ENCODE measurements at regions not wholly inside any gene's neighbourhood (a gene's known extent, or its start where the extent isn't known, plus 50 kb on each side); places are given as distances from the start of the nearest gene placed in this dataset.

DNA sequence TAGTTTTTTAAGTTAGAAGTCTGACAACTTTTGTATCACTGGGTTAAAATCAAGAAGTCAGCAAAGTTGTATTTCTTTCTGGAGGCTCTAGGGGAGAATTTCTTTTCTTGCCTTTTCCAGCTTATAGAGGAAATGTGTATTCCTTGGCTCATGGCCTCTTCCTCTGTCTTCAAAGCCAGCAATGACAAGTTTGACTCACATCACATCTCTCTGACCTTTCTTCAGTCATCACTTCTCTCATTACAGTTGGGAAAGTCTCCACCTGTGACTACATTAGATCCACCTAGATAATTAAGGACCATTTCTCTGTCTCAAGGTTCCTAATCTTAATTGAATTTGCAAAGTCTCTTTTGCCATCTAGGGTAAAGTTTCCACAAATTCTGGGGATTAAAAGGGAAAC, 339.9 kb downstream of the TENT4A start:
- Histone ChIP-seq H3K4me3 (no peak overlapping the region), H3K9me3 (no peaks in the 10 kb centered on the region), H3K36me3 (no peaks in the 10 kb centered on the region), H3K27me3 (no peaks in the 10 kb centered on the region), H3K27ac (no peak overlapping the region), H3K4me1 (no peaks in the 10 kb centered on the region)
- no peak for DNase-seq (ENCODE audit: low spot score in 2 of 2)
- TF ChIP-seq, protein P1, sequence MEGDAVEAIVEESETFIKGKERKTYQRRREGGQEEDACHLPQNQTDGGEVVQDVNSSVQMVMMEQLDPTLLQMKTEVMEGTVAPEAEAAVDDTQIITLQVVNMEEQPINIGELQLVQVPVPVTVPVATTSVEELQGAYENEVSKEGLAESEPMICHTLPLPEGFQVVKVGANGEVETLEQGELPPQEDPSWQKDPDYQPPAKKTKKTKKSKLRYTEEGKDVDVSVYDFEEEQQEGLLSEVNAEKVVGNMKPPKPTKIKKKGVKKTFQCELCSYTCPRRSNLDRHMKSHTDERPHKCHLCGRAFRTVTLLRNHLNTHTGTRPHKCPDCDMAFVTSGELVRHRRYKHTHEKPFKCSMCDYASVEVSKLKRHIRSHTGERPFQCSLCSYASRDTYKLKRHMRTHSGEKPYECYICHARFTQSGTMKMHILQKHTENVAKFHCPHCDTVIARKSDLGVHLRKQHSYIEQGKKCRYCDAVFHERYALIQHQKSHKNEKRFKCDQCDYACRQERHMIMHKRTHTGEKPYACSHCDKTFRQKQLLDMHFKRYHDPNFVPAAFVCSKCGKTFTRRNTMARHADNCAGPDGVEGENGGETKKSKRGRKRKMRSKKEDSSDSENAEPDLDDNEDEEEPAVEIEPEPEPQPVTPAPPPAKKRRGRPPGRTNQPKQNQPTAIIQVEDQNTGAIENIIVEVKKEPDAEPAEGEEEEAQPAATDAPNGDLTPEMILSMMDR (IDR thresholded peaks at IDR 0.05) = no peak
- TF ChIP-seq POLR2AphosphoS5 (IDR thresholded peaks at IDR 0.05) (no peak), EP300 (IDR thresholded peaks at IDR 0.05) (no peak), POLR2A (IDR thresholded peaks at IDR 0.05) (no peak)

DNA sequence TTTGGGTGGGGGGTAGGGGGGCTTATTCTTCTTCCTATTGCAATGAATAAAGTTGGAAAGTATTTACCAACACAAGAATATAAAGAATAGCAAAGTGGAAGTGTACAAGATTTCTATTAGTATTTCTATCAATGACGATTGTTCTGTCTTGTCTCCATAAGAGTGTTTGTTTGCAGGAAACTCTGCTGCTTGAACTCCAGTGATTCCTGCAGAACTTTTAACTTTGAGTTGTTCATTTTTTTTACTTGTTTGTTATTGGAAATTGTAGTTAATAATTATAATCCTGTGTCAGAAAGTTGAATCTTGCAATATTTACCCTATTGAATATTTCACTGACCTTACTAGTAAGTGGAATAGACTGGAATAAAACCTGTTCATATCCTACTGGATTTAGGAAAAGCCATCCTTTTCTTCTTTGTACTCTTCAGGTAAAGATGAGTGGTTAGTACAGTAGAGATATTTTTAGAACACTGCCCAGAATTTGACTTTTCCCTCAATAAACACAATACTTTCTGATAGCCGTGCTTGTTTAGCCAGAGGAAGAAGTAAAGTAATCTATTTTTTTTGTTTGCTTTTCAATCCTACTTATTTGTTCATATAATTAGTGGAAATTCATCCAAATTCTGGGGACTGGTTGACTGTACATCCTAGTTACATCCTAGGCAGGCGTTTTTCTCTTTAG, 340.4 kb downstream of the TENT4A start:
- H3K4me1 ChIP-seq = no peaks in the 10 kb centered on the region
- no peak overlapping the region for H3K4me3 ChIP-seq
- H3K27me3 ChIP-seq = no peaks in the 10 kb centered on the region
- TF ChIP-seq EP300 (IDR thresholded peaks at IDR 0.05) = no peak
- TF ChIP-seq POLR2A (IDR thresholded peaks at IDR 0.05) = no peak
- no peak for TF ChIP-seq POLR2AphosphoS5 (IDR thresholded peaks at IDR 0.05)
- TF ChIP-seq, protein P1 (IDR thresholded peaks at IDR 0.05) = no peak
- no peak for DNase-seq (ENCODE audit: low spot score in 2 of 2)
- 81% methylated on average over 3 of the region's 3 CpGs for whole genome bisulfite sequencing
- no peaks in the 10 kb centered on the region for H3K36me3 ChIP-seq
- no peaks in the 10 kb centered on the region for H3K9me3 ChIP-seq
- H3K27ac ChIP-seq = no peak overlapping the region

DNA sequence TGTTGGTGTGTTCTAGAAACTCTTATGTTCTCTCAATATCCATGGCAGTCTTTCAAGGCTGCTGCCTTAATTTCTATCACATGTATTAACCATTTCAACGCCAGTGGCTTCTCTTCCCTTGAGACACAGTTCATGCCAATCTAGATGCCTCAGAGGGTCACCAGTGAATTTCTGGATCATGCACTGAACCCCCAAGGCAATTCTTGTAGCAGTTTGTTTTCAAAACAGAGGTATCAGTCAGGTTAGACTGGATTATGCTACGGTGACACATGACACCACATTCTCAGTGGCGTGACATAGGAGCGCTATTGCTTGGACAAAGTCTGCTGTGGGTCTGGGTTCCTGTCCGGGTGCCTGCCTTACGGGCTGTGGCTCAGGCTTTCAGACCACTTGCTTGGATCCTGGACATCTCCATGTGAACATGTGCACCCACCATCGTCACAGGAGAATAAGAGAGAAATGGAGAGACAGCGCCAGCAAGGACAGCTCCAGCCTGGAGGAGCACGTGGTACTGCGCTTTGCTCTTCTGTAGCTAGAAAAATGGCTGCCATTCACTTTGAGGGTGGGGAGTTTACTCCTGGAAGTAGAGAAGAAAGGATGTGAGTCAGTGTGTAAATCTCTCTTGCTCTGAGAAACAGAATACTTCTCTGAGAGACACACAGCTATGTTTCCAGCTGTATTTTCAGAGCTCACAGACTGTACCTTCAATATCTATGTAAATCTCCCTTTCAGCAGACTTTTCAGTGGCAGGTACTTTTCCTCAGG, 329.3 kb upstream of the ADCY2 start:
- no peaks in the 10 kb centered on the region for H3K36me3 ChIP-seq
- H3K4me3 ChIP-seq = no peak overlapping the region
- TF ChIP-seq POLR2AphosphoS5 (IDR thresholded peaks at IDR 0.05) (no peak), POLR2A (IDR thresholded peaks at IDR 0.05) (no peak), EP300 (IDR thresholded peaks at IDR 0.05) (no peak)
- TF ChIP-seq, protein P1 (IDR thresholded peaks at IDR 0.05) = no peak
- 78% methylated on average over 8 of the region's 10 CpGs for WGBS
- no peaks in the 10 kb centered on the region for H3K27me3 ChIP-seq
- DNase-seq (ENCODE audit: low spot score in 2 of 2) = no peak
- no peaks in the 10 kb centered on the region for H3K9me3 ChIP-seq
- H3K27ac ChIP-seq = no peak overlapping the region
- no peaks in the 10 kb centered on the region for H3K4me1 ChIP-seq

DNA sequence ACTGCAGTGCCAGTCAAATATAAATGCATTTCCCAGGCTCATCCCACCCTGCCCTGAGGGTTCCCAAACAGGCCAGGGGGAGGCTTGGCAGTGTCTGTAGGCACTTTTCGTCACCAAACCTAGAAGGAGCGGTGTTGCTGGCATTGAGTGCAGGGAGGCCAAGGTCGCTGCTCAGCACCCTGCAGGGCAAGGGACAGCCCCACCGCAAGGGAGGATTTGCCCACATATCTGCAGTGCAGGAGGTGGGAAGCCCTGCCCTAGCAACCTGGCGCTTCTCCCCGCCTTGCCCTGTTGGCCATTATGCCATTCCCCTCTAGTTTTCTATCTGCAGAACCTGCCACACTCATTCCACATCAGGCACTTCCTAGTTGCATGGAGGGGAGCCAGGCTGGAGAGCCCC, 327.8 kb upstream of the ADCY2 start:
- Histone ChIP-seq H3K4me3 (no peak overlapping the region), H3K27ac (no peak overlapping the region), H3K36me3 (no peaks in the 10 kb centered on the region), H3K9me3 (no peaks in the 10 kb centered on the region), H3K27me3 (no peaks in the 10 kb centered on the region), H3K4me1 (no peaks in the 10 kb centered on the region)
- WGBS = 80% methylated on average over 5 of the region's 6 CpGs
- TF ChIP-seq POLR2AphosphoS5 (IDR thresholded peaks at IDR 0.05) (no peak), POLR2A (IDR thresholded peaks at IDR 0.05) (no peak), EP300 (IDR thresholded peaks at IDR 0.05) (no peak)
- TF ChIP-seq, protein P1 (IDR thresholded peaks at IDR 0.05) = no peak
- DNase-seq (ENCODE audit: low spot score in 2 of 2) = no peak

DNA sequence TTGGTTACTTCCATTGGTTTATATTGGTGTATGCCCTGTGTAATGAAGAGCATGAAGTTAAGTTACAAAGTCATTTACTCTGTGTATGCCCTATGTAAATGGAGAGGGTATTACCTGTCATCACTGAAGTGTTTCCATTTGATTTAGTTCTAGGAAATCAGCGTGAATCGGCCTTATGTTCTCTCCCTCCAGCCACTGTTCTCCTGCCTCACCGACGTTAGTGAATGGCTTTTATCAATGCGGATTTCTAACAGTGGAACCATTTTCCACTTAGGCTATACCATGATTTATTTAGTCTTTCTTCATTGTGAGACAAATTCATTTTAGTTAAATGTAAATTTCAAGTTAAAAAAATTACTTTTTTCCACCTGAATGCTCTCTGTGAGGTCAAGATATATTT, 327.0 kb upstream of the ADCY2 start:
- TF ChIP-seq EP300 (IDR thresholded peaks at IDR 0.05) = no peak
- 84% methylated on average over 5 of the region's 5 CpGs for WGBS
- H3K4me3 ChIP-seq = no peak overlapping the region
- no peaks in the 10 kb centered on the region for H3K9me3 ChIP-seq
- no peak for DNase-seq (ENCODE audit: low spot score in 2 of 2)
- no peaks in the 10 kb centered on the region for H3K36me3 ChIP-seq
- no peaks in the 10 kb centered on the region for H3K27me3 ChIP-seq
- no peaks in the 10 kb centered on the region for H3K4me1 ChIP-seq
- no peak overlapping the region for H3K27ac ChIP-seq

Measured in suprapubic skin (tissue), 4 donors.